ENCODE measurements at regions not wholly inside any gene's neighbourhood (a gene's known extent, or its start where the extent isn't known, plus 50 kb on each side); places are given as distances from the start of the nearest gene placed in this dataset.
"Not testable (repeated sequence)": the region's sequence is repeated elsewhere in the genome, so short reads cannot be mapped to it uniquely, and the experiment has no call there.

DNA sequence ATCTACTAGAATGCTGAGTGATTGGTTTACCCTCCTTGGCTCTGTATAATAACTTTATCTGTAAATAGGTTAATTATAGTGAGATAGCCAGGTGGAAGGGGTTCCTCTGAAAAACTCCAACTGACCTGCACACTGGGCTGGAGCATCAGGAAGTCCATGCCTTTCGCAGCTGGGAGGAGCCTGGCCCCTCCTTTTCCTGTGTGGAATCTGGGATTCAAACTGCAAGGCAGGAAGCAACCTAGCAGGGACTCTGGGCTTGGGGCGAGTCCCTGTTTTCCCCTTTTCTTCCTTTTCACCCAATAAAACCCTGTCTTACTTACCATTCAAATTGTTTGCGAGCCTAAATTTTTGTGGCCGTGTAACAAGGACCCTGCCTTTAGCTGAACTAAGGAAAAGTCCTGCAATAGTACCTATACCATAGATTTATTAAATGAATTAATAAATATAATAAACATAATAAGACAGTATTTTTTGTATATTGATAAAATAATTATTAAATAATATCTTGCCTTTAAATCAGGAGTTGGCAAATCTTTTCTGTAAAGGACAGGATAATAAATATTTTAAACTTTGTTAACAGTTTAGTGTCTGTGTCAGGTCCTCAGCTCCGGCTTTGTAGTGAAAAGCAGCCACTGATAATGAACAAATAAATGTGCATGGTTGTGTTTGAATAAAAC is 406.2 kb upstream of the MMS22L start:
- DNase-seq = no peak

- no peak for DNase-seq
Measured at GRCh38 chr6:97697456-97697855, 414.4 kb upstream of the MMS22L start.

DNA sequence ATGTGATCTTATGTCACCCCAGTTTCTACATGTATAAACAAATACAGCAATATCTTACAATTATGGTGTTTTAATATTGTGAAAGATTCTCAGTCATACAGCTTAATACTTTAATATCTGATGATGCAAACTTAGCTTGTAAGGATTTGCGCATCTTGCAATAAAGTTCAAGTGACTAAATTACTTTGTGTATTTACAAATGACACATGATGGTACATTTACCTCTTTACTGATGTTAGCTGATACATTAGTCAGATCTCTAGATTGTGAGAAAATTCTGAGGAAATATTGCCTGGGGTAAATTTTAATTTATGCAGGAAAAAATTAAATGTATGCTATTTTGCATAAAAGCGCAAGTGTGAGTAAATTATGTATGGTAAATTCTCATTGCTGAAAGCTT is 418.8 kb upstream of the MMS22L start:
- DNase-seq = no peak

GRCh38 chr6:97702248-97702647 is 419.2 kb upstream of the MMS22L start:
- DNase-seq = no peak

DNA sequence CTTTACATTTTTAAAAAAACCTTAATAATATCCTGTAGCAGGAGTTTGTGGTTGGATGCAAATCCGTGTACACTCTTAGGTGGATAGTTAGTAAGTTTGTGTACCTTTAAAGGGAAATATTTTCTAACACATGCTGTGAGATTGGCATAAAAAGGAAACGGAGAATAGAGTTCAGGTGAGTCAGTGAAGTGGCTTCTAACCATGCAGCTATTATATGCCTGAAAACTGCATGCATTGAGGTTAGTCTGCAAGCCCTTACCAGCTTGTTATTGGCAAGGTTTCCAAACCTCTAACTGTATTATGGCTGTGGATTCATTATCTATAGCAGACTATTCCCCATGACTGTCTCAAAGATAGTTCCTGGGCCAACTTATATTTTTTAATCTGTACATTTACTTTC is 420.6 kb upstream of the MMS22L start:
- no peak for DNase-seq

DNA sequence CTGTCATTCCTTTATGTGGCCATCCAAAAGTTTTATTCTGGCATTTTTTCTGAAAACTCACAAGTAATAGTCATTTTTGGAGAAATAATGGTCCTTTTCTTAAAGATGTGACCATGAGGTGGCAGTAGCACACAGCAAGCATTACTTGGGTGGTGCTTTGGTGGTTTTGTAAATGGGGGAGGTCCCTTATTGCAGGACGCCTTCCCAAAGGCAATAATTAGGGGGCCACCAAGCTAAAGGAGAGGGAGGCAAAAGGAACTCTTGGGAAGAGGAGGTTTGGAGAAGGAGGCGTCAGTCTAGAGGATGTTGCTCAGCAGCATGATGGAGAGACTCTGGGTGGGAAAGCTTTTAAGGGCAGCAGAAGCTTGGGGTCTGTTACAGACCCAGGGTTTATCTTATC is 422.6 kb upstream of the MMS22L start:
- DNase-seq = no peak

- DNase-seq = no peak
Measured at GRCh38 chr6:97712751-97713150, 429.7 kb upstream of the MMS22L start.

DNA sequence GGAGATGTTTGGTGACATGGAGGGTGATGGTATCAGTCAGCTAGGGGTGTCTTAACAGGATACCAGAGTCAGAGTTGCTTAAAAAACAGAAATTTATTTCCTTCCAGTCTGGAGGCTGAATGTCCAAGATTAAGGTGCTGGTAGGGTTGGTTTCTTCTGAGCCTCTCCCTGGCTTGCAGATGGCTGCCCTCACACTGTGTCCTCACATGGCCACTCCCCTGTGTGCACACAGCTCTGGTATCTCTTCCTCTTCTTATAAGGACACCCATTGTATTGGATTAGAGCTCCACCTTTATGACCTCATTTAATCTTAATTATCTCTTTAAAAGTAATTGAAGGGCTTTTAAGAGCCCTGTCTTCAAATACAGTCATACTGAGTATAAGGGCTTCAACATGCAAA is 431.8 kb upstream of the MMS22L start:
- no peak for DNase-seq

DNA sequence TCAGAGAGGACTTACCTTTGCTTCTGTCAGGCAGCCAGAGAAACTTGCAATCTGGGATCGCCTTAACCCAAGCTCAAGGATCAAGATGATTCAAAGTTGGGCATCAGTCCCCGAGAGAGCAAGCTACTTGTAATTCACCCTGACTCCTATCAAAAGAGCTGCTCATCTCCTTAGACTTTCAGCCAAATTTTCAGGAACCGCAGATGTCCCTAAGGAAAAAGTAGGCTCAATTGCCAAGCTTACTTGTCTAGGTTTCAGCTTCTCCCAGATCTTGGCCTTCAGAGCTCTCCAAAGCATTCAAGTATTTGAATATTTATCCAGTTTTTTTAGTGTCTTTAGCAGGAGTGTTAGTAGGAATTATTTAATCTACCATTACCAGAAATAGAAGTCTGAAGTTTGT is 434.1 kb upstream of the MMS22L start:
- DNase-seq = no peak

DNA sequence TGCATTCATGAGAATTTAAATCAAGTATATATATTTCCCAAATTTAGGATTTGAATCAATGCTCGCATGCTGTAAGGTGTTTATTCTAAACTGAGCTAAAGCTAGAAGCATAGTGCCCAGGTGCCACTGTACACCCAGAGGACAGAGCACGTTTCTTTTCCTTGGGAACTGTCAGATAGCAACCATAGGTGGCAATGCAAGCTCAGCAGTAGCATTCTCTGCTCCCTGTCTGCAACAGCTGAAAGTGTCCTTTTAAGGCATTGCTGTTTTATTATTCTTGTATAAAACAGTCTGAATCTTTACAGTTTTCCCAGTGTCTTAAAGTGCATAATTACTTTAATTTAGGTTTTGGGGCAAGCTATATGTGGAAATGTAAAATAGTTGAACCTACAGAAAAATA is 443.4 kb upstream of the MMS22L start:
- DNase-seq = no peak

- no peak for DNase-seq
Measured at GRCh38 chr6:97732045-97732444, 449.0 kb upstream of the MMS22L start.

- DNase-seq = no peak
Measured at GRCh38 chr6:97757575-97757974, 474.6 kb upstream of the MMS22L start.

DNA sequence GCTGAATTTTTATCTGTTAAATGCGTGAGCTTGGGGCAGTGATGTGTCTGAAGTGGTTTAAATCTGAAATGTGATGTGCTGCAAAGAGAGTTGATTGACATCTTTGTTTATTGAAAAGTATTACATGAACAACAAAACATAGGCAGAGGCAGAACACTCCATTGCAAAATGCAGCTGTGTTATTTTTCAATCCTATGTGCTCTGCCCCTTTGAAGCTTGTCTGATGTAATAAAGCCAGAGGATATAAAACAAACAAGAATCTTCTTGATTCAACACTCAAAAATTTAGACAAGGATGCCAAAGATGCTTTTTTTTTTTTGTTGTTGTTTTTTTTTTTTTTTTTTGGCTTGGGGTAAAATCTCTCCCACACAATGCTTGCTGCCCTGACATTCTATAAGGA is 482.4 kb upstream of the MMS22L start:
- no peak for DNase-seq

DNA sequence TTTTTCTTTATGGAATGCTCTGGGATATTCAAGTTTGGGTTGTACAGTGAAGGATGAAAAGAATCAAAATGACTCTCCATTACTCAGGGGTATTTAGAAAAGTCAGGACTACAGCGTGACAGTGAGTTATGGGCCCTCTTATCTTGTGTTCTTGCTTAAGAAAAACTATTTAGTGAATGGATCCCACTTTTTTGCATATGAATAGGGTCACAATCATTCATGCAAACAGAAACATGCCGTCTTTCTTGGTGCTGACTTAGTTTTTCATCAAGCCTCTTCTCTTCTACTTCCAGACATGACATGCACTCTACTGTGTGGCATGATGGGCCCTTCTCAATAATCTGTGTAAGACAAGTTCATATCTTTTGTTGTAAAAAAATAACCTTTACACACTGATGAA is 488.4 kb upstream of the MMS22L start:
- no peak for DNase-seq

- DNase-seq = no peak
Measured at GRCh38 chr6:97775012-97775411, 492.0 kb upstream of the MMS22L start.

GRCh38 chr6:97778290-97779038 is 495.4 kb upstream of the MMS22L start:
- no peak for DNase-seq

- DNase-seq = not testable (repeated sequence)
Measured at GRCh38 chr6:97779039-97779766, 496.2 kb upstream of the MMS22L start.

- no peak for DNase-seq
Measured at GRCh38 chr6:97790926-97791590, 508.0 kb upstream of the MMS22L start.

- no peak for DNase-seq
Measured at GRCh38 chr6:97805596-97805995, 522.6 kb upstream of the MMS22L start.

- no peak for DNase-seq
Measured at GRCh38 chr6:97812940-97813339, 529.9 kb upstream of the MMS22L start.

DNA sequence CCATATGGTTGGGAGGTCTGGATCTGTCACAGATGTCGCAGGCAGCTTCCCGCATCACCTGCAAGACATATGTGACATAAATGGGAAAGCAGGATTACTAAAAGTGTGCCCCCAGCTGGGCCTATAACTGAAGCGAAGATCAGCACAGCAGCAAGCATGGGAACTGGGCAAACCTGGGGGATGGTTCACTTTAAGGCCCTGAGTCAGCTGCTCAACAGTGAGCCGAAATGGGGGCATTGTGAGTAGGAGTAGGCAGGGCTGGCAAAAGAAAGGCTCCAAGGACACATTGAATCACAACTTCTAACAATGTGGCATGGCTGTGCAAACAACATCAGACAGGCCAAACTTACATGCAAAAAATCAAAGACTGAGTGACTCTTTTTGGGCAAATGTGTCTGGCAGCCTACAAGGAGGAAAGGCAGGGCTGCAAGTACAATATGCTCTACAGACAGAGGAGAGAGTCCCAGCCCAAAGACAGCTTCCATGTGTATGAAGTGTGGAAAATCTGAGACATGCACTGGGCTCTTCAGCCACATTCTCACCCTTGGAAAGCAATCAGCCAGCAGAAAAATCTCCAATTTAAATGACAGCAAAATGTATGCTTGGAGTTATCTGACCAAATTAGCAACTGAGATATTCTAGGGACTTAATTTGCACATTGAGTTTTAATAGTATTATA is 531.0 kb upstream of the MMS22L start:
- no peak for DNase-seq

GRCh38 chr6:97815301-97815812 is 532.3 kb upstream of the MMS22L start:
- no peak for DNase-seq

GRCh38 chr6:97816526-97816925 is 533.5 kb upstream of the MMS22L start:
- DNase-seq = no peak
